Suprapubic skin (tissue), 4 donors: ENCODE measurements at regions not wholly inside any gene's neighbourhood (a gene's known extent, or its start where the extent isn't known, plus 50 kb on each side); places are given as distances from the start of the nearest gene placed in this dataset.

Source experiments
- DNase-seq, 2 donors: peaks; one replicate each; pipeline ENCODE4 v3.0.0-alpha.2; 2019; ENCODE audit warnings: low spot score in 2 of 2
- H3K27ac ChIP-seq: fragments of 200-600 bp; sonication (generic); one replicate; pipeline ENCODE4 v1.5.1; 2019
- H3K27me3 ChIP-seq: fragments of 200-600 bp; sonication (generic); one replicate; pipeline ENCODE4 v1.5.1; 2019
- H3K36me3 ChIP-seq: fragments of 200-600 bp; sonication (generic); one replicate; pipeline ENCODE4 v1.5.1; 2019
- H3K4me1 ChIP-seq: fragments of 200-600 bp; sonication (generic); one replicate; pipeline ENCODE4 v1.5.1; 2019
- H3K4me3 ChIP-seq: fragments of 200-600 bp; sonication (generic); one replicate; pipeline ENCODE4 v1.5.1; 2019; ENCODE audit warnings: mild to moderate bottlenecking
- H3K9me3 ChIP-seq: fragments of 200-600 bp; sonication (generic); one replicate; pipeline ENCODE4 v1.5.1; 2019
- CTCF ChIP-seq, 2 donors: fragments of 200-600 bp in 1 of 2; fragments of 450-650 bp in 1 of 2; sonication (generic) in 1 of 2; IDR thresholded peaks; one replicate each; pipeline ENCODE4 v1.5.1; 2016 to 2019; ENCODE audit warnings: antibody characterized with exemption in 2 of 2, mild to moderate bottlenecking in 1 of 2, moderate library complexity in 1 of 2
- EP300 ChIP-seq: sonication (generic); formaldehyde crosslinking; IDR thresholded peaks from one replicate; pipeline ENCODE4 v1.6.1; 2017; ENCODE audit warnings: antibody characterized with exemption
- POLR2A ChIP-seq, 2 donors: fragments of 450-650 bp; IDR thresholded peaks; one replicate each; pipeline ENCODE4 v1.6.1; 2017; ENCODE audit warnings: antibody characterized with exemption in 2 of 2, mild to moderate bottlenecking in 2 of 2, moderate library complexity in 2 of 2
- POLR2AphosphoS5 ChIP-seq, 3 donors: sonication (generic); formaldehyde crosslinking; IDR thresholded peaks; one replicate each; pipeline ENCODE4 v1.6.1; 2017; ENCODE audit warnings: antibody characterized with exemption in 3 of 3
- whole genome bisulfite sequencing: methylation state at CpG from one replicate; pipeline ENCODE4 v1.1.5; 2018; 5-methylcytosine and 5-hydroxymethylcytosine counted together

- Histone ChIP-seq H3K27me3 (no peaks in the 10 kb centered on the region), H3K36me3 (no peaks in the 10 kb centered on the region), H3K27ac (no peak overlapping the region), H3K9me3 (peaks cover 8% of the 10 kb centered on the region), H3K4me3 (no peak overlapping the region), H3K4me1 (no peaks in the 10 kb centered on the region)
- no peak for TF ChIP-seq POLR2A (IDR thresholded peaks at IDR 0.05)
- TF ChIP-seq CTCF (IDR thresholded peaks at IDR 0.05): no peak
- TF ChIP-seq EP300: no peak
- TF ChIP-seq POLR2AphosphoS5 (IDR thresholded peaks at IDR 0.05): no peak
- DNase-seq: no peak
- WGBS: 89% methylated on average over 4 of the region's 4 CpGs
Observed at GRCh38 chr10:130824230-130825014, 487.1 kb downstream of the TCERG1L start.

DNA sequence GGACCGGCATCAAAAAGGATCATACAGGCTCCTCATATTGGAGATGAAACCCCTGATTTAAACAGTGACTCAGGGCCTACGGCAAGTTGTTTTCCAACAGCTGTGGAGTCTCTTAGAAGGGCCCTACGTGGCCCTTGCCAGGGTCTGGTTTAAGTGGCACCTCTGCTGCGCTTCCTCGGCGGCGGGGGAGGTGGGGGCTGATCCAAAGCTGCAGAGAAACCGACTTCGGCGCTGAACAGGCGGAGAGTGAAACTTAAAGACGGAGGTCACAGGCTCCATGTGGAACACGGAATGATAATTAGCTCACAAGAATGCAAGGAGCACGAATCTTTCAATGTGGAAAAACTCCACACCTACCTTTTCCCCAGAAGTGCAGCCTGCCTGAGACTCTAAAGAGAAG, 477.9 kb downstream of the TCERG1L start:
- Histone ChIP-seq H3K27me3 (no peaks in the 10 kb centered on the region), H3K27ac (no peak overlapping the region), H3K9me3 (no peaks in the 10 kb centered on the region), H3K4me3 (no peak overlapping the region), H3K36me3 (no peaks in the 10 kb centered on the region), H3K4me1 (no peaks in the 10 kb centered on the region)
- TF ChIP-seq EP300 (no peak), POLR2A (IDR thresholded peaks at IDR 0.05) (no peak), CTCF (IDR thresholded peaks at IDR 0.05) (no peak), POLR2AphosphoS5 (IDR thresholded peaks at IDR 0.05) (no peak)
- no peak for DNase-seq
- WGBS: 90% methylated on average over 14 of the region's 14 CpGs

- 83% methylated on average over 15 of the region's 15 CpGs for WGBS
- Histone ChIP-seq H3K27me3 (no peaks in the 10 kb centered on the region), H3K27ac (no peak overlapping the region), H3K4me1 (no peaks in the 10 kb centered on the region), H3K9me3 (no peaks in the 10 kb centered on the region), H3K4me3 (no peak overlapping the region), H3K36me3 (no peaks in the 10 kb centered on the region)
- no peak for TF ChIP-seq CTCF (IDR thresholded peaks at IDR 0.05)
- TF ChIP-seq EP300: no peak
- no peak for TF ChIP-seq POLR2A (IDR thresholded peaks at IDR 0.05)
- no peak for TF ChIP-seq POLR2AphosphoS5 (IDR thresholded peaks at IDR 0.05)
- DNase-seq: no peak
Observed at GRCh38 chr10:130834170-130834569, 477.4 kb downstream of the TCERG1L start.

DNA sequence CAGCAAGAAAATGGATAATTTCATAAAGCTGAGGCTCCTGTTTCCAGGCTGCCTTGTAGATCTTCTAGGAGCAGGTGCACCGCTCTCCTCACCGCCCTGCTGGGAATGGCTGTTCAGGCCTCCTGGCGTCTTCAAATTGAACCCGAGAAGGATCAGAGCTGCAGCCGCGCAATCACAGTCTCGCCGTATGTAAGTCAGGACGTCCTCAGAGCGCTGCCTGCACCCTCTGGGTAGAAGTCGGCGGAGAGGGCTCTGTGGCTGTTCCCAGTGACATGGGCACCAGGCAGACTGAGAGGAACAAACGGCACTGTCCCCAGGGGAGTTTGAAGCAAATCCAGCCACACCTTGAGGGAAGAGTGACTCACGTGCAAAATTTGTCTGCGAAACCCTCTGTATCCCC, 476.9 kb downstream of the TCERG1L start:
- whole genome bisulfite sequencing: 83% methylated on average over 13 of the region's 15 CpGs
- H3K36me3 ChIP-seq: no peaks in the 10 kb centered on the region
- H3K9me3 ChIP-seq: no peaks in the 10 kb centered on the region
- H3K4me3 ChIP-seq: no peak overlapping the region
- H3K27me3 ChIP-seq: no peaks in the 10 kb centered on the region
- H3K27ac ChIP-seq: no peak overlapping the region
- no peak for DNase-seq
- no peaks in the 10 kb centered on the region for H3K4me1 ChIP-seq
- no peak for TF ChIP-seq EP300
- no peak for TF ChIP-seq CTCF (IDR thresholded peaks at IDR 0.05)
- no peak for TF ChIP-seq POLR2A (IDR thresholded peaks at IDR 0.05)
- TF ChIP-seq POLR2AphosphoS5 (IDR thresholded peaks at IDR 0.05): no peak

DNA sequence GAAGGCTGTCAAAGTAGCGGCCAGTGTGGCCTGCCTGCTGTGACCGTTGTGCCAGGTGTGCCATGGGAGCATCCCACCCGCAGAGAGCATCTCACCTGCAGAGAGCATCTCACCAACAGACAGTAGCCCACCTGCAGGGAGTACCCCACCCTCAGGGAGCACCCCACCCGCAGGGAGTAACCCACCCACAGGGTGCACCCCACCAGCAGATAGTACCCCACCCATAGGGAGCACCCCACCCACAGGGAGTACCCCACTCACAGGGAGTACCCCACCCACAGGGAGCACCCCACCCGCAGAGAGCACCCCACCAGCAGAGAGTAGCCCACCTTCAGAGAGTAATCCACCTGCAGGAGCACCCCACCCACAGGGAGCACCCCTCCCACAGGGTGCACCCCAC, 476.5 kb downstream of the TCERG1L start:
- Histone ChIP-seq H3K9me3 (no peaks in the 10 kb centered on the region), H3K27ac (no peak overlapping the region), H3K4me3 (no peak overlapping the region), H3K27me3 (no peaks in the 10 kb centered on the region), H3K36me3 (no peaks in the 10 kb centered on the region), H3K4me1 (no peaks in the 10 kb centered on the region)
- DNase-seq: no peak
- WGBS: 100% methylated on average over 3 of the region's 5 CpGs
- TF ChIP-seq EP300 (no peak), POLR2A (IDR thresholded peaks at IDR 0.05) (no peak), POLR2AphosphoS5 (IDR thresholded peaks at IDR 0.05) (no peak), CTCF (IDR thresholded peaks at IDR 0.05) (no peak)
